Mesenchymal stem cell (in vitro differentiated cells and primary cell): ENCODE measurements at regions not wholly inside any gene's neighbourhood (a gene's known extent, or its start where the extent isn't known, plus 50 kb on each side); places are given as distances from the start of the nearest gene placed in this dataset.

Source experiments
- DNase-seq: peaks from one replicate; pipeline ENCODE4 v3.0.0-alpha.2; 2013
- H2AFZ ChIP-seq: one replicate; pipeline ENCODE4 v1.6.1; 2013; ENCODE audit warnings: low read depth, mild to moderate bottlenecking, control low read depth, inconsistent platforms, low read length, moderate library complexity
- H2AK5ac ChIP-seq: 2 replicates; pipeline ENCODE4 v1.6.1; 2013; ENCODE audit warnings: low read length, moderate library complexity, mild to moderate bottlenecking, inconsistent platforms; ENCODE audit not compliant: severe bottlenecking
- H2BK120ac ChIP-seq: one replicate; pipeline ENCODE4 v1.6.1; 2013; ENCODE audit warnings: low read depth, mild to moderate bottlenecking, inconsistent platforms, low read length, moderate library complexity
- H2BK12ac ChIP-seq, 2 experiments: one replicate each; pipeline ENCODE4 v1.6.1; 2013; ENCODE audit warnings: inconsistent platforms in 2 of 2, low read length in 2 of 2, mild to moderate bottlenecking in 2 of 2, moderate library complexity in 2 of 2, control low read depth in 1 of 2
- H2BK15ac ChIP-seq: one replicate; pipeline ENCODE4 v1.6.1; 2013; ENCODE audit warnings: mild to moderate bottlenecking, low read depth, inconsistent platforms; ENCODE audit not compliant: poor library complexity, severe bottlenecking
- H2BK5ac ChIP-seq: 2 replicates; pipeline ENCODE4 v1.6.1; 2013; ENCODE audit warnings: low read depth, mild to moderate bottlenecking, low read length, control low read depth, inconsistent platforms; ENCODE audit not compliant: poor library complexity, severe bottlenecking
- H3K14ac ChIP-seq, 2 experiments: one replicate each; pipeline ENCODE4 v1.6.1; 2013; ENCODE audit warnings: inconsistent platforms in 2 of 2, low read length in 2 of 2, control low read depth in 1 of 2, mild to moderate bottlenecking in 1 of 2, moderate library complexity in 1 of 2
- H3K18ac ChIP-seq, 2 experiments: one replicate each; pipeline ENCODE4 v1.6.1; 2013; ENCODE audit warnings: inconsistent platforms in 2 of 2, low read length in 2 of 2, control low read depth in 1 of 2, low read depth in 1 of 2, mild to moderate bottlenecking in 1 of 2
- H3K23ac ChIP-seq, 2 experiments: one replicate each; pipeline ENCODE4 v1.6.1; 2013; ENCODE audit warnings: inconsistent platforms in 2 of 2, low read length in 2 of 2, mild to moderate bottlenecking in 2 of 2, moderate library complexity in 2 of 2, control low read depth in 1 of 2
- H3K27ac ChIP-seq: 2 replicates; pipeline ENCODE4 v1.5.1; 2013; ENCODE audit warnings: mild to moderate bottlenecking, moderate library complexity, low read length, control low read depth, inconsistent platforms; ENCODE audit not compliant: poor library complexity, severe bottlenecking
- H3K27me3 ChIP-seq, 2 experiments: 2 replicates each; pipeline versions ENCODE4 v1.6.1 to v1.7.0; 2013; ENCODE audit warnings: low read length in 2 of 2, mild to moderate bottlenecking in 2 of 2, moderate library complexity in 2 of 2, control low read depth in 1 of 2, inconsistent platforms in 1 of 2; ENCODE audit not compliant: control insufficient read depth in 1 of 2, insufficient read depth in 1 of 2
- H3K36me3 ChIP-seq, 2 experiments: 2 replicates each; pipeline versions ENCODE4 v1.6.1 to v1.7.0; 2013; ENCODE audit warnings: low read length in 2 of 2, control low read depth in 1 of 2, inconsistent platforms in 1 of 2, low read depth in 1 of 2, mild to moderate bottlenecking in 1 of 2; ENCODE audit not compliant: insufficient read depth in 2 of 2, control insufficient read depth in 1 of 2
- H3K4ac ChIP-seq, 2 experiments: one replicate each; pipeline ENCODE4 v1.6.1; 2013; ENCODE audit warnings: inconsistent platforms in 2 of 2, low read length in 2 of 2, mild to moderate bottlenecking in 2 of 2, moderate library complexity in 2 of 2, control low read depth in 1 of 2, low read depth in 1 of 2
- H3K4me1 ChIP-seq: 2 replicates; pipeline ENCODE4 v1.6.1; 2013; ENCODE audit warnings: low read depth, low read length, control low read depth; ENCODE audit not compliant: control insufficient read depth, insufficient read depth
- H3K4me2 ChIP-seq: 2 replicates; pipeline ENCODE4 v1.6.1; 2013; ENCODE audit warnings: low read length, mild to moderate bottlenecking, inconsistent platforms; ENCODE audit not compliant: poor library complexity, severe bottlenecking
- H3K4me3 ChIP-seq, 2 experiments: 2 replicates each; pipeline versions ENCODE4 v1.5.1 to v1.7.0; 2013; ENCODE audit warnings: low read length in 2 of 2, mild to moderate bottlenecking in 2 of 2, control low read depth in 1 of 2, low read depth in 1 of 2; ENCODE audit not compliant: insufficient read depth in 1 of 2
- H3K79me1 ChIP-seq: replicated peaks from 2 replicates; pipeline ENCODE4 v1.6.1; 2013; ENCODE audit warnings: mild to moderate bottlenecking, control low read depth, low read length, inconsistent platforms; ENCODE audit not compliant: poor library complexity, severe bottlenecking
- H3K9ac ChIP-seq: 2 replicates; pipeline ENCODE4 v1.7.0; 2013; ENCODE audit warnings: mild to moderate bottlenecking, low read length, moderate library complexity
- H3K9me3 ChIP-seq: 2 replicates; pipeline ENCODE4 v1.7.0; 2013; ENCODE audit warnings: mild to moderate bottlenecking, low read length; ENCODE audit not compliant: control insufficient read depth
- H4K8ac ChIP-seq: one replicate; pipeline ENCODE4 v1.6.1; 2013; ENCODE audit warnings: inconsistent platforms, mild to moderate bottlenecking, low read length, moderate library complexity
- H4K91ac ChIP-seq: one replicate; pipeline ENCODE4 v1.6.1; 2013; ENCODE audit warnings: mild to moderate bottlenecking, low read length, inconsistent platforms
- WGBS: methylation state at CpG from one replicate; pipeline ENCODE4 v1.1.7; 2013; ENCODE audit warnings: mixed read lengths; 5-methylcytosine and 5-hydroxymethylcytosine counted together

DNA sequence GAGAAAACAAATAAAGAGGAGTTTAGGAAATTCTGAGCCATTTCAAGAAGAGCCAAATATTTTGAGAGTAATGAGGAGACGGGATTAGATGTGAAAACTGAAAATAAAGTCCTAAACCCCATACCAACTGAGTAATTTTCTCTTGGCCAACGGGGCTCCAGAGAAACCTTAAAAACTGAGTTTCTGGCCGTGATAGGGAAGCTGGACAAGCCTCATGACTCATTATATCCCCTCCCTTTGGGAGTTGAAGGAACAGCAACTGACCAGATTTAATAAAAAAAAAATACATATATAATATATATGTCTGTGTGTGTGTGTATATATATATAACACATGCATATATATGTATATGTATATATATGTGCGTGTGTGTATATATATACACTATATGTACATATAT lies 119.6 kb downstream of the PRDM9 start:
- Histone ChIP-seq H2BK5ac (no peak overlapping the region), H3K9ac (no peak overlapping the region), H3K79me1 (no peaks in the 10 kb centered on the region), H3K18ac (no peak overlapping the region), H2AK5ac (no peak overlapping the region), H2BK120ac (no peak overlapping the region), H2BK12ac (no peak overlapping the region), H3K27ac (no peak overlapping the region), H3K4ac (no peak overlapping the region), H3K14ac (no peak overlapping the region), H3K4me3 (no peak overlapping the region), H3K36me3 (no peaks in the 10 kb centered on the region), H3K9me3 (no peaks in the 10 kb centered on the region), H4K8ac (no peak overlapping the region), H3K4me2 (no peak overlapping the region), H3K27me3 (no peaks in the 10 kb centered on the region), H2BK15ac (no peak overlapping the region), H4K91ac (no peak overlapping the region), H3K4me1 (no peaks in the 10 kb centered on the region), H3K23ac (no peak overlapping the region), H2AFZ (no peak overlapping the region)
- no peak for DNase-seq
- 90% methylated on average over 2 of the region's 4 CpGs for WGBS

DNA sequence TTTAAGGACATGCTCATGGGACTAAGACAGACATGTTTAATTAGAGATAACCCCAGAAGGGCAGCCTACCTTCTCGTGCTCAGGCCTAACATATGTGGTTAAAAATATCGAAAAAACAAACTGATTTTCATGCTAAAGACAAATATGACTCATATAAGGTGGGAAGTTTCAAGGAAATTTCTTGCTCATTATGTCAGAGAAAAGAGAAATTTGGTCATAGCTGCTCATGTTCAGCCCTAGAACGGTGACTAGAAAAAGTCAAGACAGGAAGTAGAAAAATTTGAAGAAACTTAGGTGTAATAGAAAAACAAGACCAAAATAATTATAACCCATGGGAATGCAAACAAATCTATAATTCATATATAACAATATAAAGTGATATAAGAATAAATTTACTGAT lies 120.6 kb downstream of the PRDM9 start:
- Histone ChIP-seq H3K4ac (no peak overlapping the region), H2BK5ac (no peak overlapping the region), H3K36me3 (no peaks in the 10 kb centered on the region), H2AFZ (no peak overlapping the region), H2BK120ac (no peak overlapping the region), H4K91ac (no peak overlapping the region), H3K9me3 (no peaks in the 10 kb centered on the region), H3K27ac (no peak overlapping the region), H3K4me3 (no peak overlapping the region), H3K79me1 (no peaks in the 10 kb centered on the region), H4K8ac (no peak overlapping the region), H3K14ac (no peak overlapping the region), H3K18ac (no peak overlapping the region), H3K9ac (no peak overlapping the region), H3K4me2 (no peak overlapping the region), H2BK12ac (no peak overlapping the region), H3K4me1 (no peaks in the 10 kb centered on the region), H3K27me3 (no peaks in the 10 kb centered on the region), H2AK5ac (no peak overlapping the region), H2BK15ac (no peak overlapping the region), H3K23ac (no peak overlapping the region)
- no peak for DNase-seq
- no CpG with 5 or more reads among the region's 3 CpGs for WGBS

DNA sequence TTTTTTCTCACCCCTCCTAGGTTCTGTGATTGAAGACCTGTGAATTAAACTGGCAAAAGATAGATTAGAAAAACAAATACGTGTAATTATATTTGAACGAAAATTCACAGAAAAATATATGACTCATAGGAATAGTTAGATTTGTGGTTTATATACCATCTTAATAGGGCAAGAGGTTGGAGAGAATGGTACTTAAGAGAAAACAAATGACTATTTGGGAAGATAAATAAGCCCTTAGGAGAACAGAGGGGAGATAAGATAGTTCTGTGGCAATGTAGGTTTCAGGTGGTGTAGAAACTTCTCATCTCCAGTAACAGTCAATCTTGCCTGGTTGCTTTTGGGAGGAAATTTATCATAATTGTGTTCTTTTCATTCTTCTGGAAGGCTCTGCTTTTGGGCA lies 122.0 kb downstream of the PRDM9 start:
- Histone ChIP-seq H4K8ac (no peak overlapping the region), H3K14ac (no peak overlapping the region), H3K27ac (no peak overlapping the region), H2BK5ac (no peak overlapping the region), H3K4me1 (no peaks in the 10 kb centered on the region), H2BK12ac (no peak overlapping the region), H2BK15ac (no peak overlapping the region), H3K9me3 (no peaks in the 10 kb centered on the region), H3K79me1 (no peaks in the 10 kb centered on the region), H2AK5ac (no peak overlapping the region), H4K91ac (no peak overlapping the region), H3K36me3 (no peaks in the 10 kb centered on the region), H3K4me3 (no peak overlapping the region), H3K27me3 (no peaks in the 10 kb centered on the region), H2BK120ac (no peak overlapping the region), H3K4ac (no peak overlapping the region), H3K18ac (no peak overlapping the region), H3K4me2 (no peak overlapping the region), H3K23ac (no peak overlapping the region), H2AFZ (no peak overlapping the region), H3K9ac (no peak overlapping the region)
- 80% methylated on average over 1 of the region's 2 CpGs for WGBS
- no peak for DNase-seq

DNA sequence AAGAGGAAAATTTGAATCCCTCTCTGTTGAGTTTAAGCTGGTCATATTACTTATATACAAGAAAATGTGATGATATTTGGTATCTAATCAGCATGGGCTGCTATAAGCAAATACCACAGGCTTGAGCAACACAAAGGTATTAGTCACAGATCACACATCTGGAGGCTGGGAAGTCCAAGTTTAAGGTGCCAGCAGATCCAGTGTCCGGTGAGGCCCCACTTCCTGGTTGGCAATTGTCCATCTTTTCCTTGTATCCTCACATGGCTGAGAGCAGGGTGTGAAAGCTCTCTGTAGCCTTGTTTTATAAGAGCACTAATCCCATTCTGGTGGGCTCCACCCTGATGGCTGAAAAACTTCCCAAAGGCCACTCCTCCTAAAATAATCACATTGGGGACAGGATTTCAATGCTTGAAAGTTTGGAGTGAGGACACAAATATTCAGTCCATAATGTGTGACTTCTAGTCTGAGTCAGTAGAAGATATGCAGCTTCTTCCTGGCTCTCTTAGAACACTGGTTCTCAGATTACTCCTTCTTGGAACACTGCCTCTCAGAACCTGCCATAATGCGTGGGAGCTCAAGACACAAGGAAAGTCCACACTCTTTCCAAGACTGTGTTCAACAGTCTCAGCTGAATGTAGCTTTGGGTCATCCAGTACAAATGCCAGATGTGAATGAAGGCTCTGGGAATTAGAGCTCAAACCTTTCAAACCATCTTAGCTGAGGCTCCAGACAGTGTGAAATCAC lies 124.1 kb downstream of the PRDM9 start:
- Histone ChIP-seq H4K91ac (no peak overlapping the region), H4K8ac (no peak overlapping the region), H2BK120ac (no peak overlapping the region), H3K4ac (no peak overlapping the region), H3K14ac (no peak overlapping the region), H3K9ac (peak overlapping the region; percentile 12), H3K4me3 (no peak overlapping the region), H3K4me2 (no peak overlapping the region), H3K36me3 (no peaks in the 10 kb centered on the region), H3K27ac (no peak overlapping the region), H2AK5ac (no peak overlapping the region), H3K9me3 (no peaks in the 10 kb centered on the region), H3K18ac (no peak overlapping the region), H2BK5ac (no peak overlapping the region), H2BK12ac (no peak overlapping the region), H2AFZ (no peak overlapping the region), H3K27me3 (no peaks in the 10 kb centered on the region), H3K4me1 (no peaks in the 10 kb centered on the region), H2BK15ac (no peak overlapping the region), H3K23ac (no peak overlapping the region), H3K79me1 (no peaks in the 10 kb centered on the region)
- DNase-seq: peak; percentile 25
- 43% methylated on average over 2 of the region's 2 CpGs for WGBS
